Fibroblast of skin of right biceps (primary cell): ENCODE measurements at regions not wholly inside any gene's neighbourhood (a gene's known extent, or its start where the extent isn't known, plus 50 kb on each side); places are given as distances from the start of the nearest gene placed in this dataset.
"Not testable (repeated sequence)": the region's sequence is repeated elsewhere in the genome, so short reads cannot be mapped to it uniquely, and the experiment has no call there.

Experiments used
- DNase-seq: peaks from one replicate; pipeline ENCODE4 v3.0.0-alpha.2; 2013

DNA sequence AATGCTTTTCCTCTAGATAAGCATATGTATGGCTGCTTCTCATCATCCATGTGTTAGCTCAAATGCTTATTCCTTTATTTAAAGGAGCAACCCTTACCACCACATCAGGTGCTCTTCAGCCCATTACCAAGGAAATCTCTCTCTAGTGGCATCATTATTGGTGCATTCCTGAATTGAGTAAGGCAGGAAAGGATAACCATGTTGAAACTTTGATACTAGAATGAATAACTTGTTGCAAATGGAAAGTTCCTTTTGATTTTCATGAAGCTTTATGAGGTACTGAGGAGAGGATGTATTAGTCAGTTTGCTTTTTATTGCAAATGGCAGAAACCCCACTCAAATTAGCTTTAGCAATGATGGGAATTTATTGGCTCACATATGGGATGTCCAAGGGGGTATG, 212.3 kb upstream of the FGF13 start:
- DNase-seq, result no peak

DNA sequence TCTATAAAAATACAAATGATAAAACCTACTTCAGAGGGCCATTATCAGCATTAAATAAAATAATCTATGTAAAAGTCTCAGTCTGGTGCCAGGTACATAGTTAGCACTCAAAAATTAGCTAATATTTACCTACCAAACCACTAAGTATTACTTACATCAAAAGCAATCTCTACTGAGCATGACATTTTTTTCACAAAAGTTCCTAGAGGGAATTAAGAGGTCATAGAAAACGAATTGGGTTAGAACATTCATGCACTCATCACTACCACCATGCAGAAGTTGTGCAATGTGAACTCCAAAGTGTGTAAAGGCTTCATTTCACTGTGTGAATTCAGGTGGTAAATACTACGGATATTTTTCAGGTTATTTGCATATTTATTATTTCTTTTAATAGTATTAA, 209.5 kb upstream of the FGF13 start:
- no peak for DNase-seq

DNA sequence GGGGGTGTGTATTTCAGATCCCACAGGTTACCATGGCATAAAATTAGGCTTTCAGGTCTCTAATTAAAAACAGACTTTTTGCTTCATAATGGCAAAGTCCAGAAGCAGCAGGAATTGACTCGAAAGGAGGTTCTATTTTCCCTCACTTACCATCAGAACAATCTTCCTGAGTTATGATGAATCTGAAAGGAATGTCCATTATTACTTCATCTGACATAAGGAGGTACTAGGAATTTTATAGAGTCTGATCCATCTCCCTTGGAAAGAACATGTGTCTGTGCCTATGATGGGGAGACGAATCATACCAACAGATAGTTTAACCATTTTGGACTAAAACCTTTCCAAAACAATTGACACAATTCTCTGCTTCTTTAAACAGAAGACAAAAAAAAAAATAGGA, 206.3 kb upstream of the FGF13 start:
- peak; percentile 67 for DNase-seq

DNA sequence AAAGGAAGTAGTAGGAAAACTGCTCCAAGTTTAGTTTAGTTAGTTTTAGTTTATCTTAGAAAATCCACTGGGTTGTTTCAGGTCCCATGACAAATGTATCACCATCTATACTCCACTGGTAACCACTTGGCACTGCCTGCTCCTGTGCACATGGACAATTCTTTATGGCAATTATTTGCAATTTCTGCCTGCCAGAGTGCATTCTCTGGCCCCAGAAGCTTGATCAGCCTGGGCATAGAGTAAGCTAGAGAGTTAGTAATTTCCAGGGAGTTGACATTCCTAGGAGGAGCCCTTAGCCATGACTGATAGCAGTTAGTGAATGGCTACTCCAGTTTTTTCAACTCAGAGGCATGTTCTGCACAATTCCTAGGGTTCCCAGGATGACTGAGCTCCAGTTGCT, 203.2 kb upstream of the FGF13 start:
- DNase-seq, result no peak

DNA sequence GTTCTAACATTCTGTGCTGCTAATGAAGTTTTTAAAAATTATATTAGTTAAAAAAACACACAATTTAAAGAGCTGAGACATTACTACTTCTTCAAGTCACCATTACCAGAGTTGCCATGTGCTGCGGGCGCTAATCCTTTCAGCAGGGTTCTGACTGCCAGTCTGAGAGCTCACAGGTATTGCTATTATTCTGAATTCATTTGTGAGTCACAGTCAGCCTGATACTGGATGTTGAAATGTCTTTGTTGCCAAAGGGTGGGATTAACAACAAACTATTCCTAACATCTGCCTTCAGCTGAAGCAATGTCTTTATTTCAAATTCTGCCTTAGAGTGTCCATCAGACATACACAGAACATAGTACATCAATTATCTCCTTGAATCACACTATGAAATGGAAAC, 197.1 kb upstream of the FGF13 start:
- no peak for DNase-seq

DNA sequence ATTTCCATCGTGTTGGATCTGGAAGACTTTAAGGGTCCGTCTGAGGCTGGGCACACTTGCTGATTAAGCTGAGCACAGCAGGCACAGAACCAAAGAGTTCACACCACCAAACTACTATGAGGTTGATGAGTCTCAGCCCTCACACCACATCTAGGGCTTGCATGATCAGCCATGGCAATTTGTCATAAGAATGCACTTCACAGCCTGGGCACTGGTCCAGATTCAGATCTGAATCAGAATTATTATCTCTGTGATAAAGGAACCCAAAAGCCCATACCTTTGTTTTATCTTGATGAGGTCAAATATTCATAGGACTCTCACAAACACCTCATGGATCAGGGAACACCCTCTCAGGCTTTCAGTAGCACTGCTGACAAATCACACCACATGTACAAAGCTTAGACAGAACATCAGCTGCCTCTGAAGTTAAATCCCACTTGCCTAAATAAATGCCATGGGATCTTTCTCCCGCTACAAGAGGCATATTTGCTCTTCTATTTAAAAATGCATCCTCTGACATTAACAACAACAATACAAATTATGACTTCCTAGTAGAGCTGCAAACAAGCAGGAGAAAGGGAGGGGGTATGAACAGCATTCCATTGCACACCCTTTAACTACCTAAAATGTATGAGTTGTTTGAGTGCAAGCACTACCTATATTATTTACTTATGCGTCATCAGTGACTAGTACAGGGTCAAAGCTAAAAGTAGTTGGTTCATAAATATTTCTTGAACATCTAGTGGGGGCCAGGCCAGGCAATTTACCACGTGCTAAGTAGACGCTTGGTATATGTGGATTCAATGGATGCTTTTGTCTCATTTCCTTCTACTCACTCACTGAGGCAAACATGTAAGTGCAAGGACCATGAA, 186.3 kb upstream of the FGF13 start:
- DNase-seq, result peak; percentile 16

DNA sequence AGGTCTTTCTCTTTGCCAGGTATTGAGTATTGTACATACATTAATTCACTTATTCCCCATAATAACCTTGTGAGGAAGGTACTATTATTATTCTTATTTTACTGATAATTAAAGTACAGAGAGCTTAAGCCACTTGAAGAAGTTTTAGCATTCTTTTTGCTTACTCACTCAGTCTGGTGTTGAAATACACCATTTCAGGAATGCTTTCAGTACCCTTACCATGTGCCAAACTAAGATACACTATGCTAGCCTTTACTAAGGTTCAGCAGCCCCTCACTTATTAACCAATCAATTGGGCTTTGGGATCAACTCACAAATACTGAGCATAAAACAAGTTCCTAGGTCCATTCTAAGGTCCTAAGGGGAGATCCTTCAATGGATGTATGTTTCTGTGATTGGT, 179.0 kb upstream of the FGF13 start:
- no peak for DNase-seq

DNA sequence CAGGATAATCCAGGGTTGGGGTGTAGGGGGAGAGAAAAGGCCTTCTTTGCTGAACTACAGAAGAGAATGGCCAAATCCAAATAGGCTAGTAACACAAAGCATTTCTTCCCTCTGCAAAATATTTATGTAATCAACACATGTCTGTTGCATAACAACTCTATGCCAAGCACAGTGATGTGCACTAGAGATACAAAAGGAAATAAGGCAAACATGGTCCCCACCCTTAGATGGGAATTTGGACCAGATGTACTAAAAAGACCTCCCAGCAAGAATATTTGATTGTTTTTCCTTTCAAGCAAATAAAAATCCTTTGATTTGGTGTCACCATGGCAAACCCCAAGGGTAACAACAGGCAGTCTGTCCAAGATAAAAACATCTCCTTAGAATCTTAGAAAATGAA, 177.6 kb upstream of the FGF13 start:
- no peak for DNase-seq

DNA sequence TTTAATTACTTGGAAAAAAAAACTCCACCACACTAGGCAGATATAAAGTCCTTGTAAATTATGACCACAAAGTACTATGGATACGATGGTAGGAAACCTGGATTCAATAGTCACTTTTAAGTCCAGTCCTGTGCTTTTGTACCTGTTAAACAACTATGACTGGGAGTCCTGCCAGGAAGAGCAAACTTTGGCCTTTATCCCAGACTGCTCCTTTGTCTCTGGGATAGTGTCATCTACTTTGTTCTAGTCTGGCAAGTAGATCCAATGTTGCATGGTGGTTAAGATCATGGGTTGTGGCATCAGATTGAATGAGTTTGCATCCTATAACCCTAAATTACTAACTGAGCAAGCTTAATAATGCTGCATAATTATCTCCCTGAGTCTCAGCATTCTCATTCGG, 175.3 kb upstream of the FGF13 start:
- no peak for DNase-seq

DNA sequence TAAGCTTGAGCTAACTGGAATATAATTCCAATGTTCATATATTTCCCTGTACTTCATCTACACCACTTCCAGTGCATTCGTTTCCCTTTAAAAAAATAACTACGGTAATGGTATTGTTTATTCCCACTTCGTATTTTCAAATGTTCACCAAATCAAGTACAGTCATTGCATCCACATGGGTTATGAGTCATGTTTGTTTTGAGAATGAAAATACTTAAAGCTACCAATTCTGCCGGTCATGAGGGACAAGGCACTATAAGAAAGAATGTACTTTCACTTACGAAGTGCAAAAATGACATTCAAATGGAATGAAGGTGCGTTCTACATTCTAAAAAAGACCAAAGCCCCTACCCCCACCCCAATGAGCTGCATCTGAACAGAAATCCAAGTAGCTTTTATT, 174.4 kb upstream of the FGF13 start:
- peak; percentile 4 for DNase-seq

DNA sequence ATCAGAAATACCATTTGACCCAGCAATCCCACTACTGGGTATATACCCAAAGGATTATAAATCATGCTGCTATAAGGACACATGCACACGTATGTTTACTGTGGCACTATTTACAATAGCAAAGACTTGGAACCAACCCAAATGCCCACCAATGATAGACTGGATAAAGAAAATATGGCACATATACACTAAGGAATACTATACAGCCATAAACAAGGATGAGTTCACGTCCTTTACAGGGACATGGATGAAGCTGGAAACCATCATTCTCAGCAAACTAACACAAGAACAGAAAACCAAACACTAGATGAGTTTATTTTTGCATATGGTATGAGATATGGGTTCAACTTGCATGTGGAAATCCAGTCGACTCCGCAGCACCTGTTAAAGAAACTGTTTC, 168.8 kb upstream of the FGF13 start:
- DNase-seq, result not testable (repeated sequence)

DNA sequence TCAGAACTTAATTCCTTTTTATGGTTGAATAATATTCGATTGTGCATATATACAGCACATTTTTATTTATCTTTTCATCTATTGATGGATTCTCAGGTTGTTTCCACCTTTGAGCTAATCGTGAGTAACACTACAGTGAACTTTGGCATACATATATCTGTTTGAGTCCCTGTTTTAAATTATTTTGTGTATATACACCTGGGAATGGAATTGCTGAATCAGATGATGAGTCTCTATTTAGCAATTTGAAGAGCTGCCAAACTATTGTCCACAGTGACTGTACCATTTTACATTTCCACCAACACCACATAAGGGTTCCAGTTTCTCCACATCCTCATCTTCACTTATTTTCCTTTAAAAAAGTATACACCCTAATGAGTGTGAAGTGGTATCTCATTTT, 166.2 kb upstream of the FGF13 start:
- DNase-seq, result peak; percentile 36

DNA sequence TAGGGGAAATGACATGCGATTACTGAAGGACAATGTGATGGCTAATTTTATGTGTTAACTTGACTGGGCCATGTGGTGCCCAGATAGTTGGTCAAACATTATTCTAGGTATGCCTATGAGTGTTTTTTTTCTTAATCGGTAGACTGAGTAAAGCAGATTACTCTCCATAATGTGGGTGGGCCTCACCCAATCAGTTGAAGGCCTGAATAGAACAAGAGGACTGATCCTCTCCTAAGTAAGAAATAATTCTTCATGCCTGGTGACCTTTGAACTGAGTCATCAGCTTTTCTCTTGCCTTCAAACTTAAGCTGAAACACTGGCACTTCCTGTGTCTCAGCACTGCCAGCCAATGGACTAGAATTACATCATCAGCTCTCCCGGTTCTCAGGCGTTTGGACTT, 164.0 kb upstream of the FGF13 start:
- DNase-seq, result no peak

DNA sequence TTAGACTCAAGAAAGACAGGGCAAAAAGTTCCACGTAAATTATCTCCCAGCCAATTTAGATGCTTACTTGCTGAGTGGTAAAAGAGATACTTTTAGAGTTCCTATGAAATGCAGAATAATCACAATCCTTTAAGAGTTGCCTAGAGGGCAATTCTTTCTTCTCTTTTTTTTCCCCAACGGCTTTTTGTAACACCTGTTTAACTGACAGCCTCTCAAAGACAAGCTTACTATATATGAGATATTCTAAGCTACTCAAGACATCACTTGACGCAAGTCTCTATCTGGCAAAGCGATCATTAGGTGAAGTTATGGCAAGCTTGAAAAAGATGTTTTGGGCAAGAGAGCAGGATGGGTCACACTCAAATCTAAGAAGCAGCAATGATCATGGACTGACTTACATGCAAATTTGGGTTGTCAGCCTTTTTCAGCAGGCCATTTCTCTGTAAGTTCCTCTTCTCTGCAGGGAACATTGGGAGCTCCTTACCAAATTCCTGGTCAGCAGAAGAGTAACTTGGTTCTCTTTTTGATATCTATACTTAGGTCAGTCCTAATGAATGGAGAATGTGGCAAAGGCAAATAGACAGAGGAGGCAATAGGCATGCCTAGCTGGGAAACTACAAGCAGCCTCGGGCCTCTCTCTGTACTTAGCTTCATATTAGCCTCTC, 162.9 kb upstream of the FGF13 start:
- no peak for DNase-seq

DNA sequence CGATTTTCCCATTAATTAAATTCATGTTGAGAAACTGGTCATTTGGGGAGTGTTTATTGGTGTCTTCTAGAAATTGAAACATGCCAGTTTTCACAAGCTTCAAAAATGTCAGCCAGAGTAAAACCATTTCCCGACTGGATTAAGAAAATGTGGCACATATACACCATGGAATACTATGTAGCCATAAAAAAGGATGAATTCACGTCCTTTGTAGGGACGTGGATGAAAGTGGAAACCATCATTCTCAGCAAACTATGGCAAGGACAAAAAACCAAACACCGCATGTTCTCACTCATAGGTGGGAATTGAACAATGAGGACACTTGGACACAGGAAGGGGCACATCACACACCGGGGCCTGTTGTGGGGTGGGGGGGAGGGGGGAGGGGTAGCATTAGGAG, 162.1 kb upstream of the FGF13 start:
- DNase-seq, result not testable (repeated sequence)

DNA sequence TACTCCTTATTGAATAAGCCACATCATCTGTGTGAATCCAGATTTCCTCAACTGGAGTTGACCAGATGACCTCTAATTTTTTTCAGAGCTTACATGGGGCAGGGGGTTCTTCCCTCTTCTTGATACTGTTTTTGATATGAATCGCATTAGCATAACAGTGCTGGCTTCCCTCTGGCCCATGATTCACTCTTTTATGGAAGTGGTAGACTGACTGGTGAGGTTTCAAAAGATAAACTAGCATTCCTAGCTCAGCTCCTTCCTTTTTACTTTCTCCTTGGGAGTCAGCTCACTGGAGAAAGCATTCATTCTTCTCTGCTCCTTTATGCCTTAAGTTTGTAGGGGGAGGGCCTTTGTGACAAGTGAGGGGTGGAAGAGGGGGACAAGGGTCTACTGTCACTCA, 161.0 kb upstream of the FGF13 start:
- DNase-seq, result peak; percentile 1

DNA sequence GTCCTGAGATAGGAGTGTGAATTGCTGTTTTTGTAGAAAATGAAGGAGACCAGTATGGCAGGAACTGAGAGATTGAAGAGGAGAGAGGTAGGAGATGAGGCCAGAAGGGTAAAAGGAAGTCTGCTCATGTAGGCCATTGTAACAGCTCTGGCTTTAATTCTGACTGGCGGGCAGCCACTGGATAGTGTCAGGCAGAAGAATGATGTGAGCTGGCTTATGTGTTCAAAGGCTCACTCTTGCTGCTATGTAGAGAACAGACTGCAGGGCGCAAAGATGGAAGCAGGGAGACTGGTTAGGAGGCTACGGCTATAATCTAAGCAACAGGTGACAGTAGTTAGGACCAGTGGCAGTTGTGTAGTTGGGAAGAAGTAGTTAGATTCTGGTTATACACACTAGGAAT, 160.2 kb upstream of the FGF13 start:
- DNase-seq, result no peak

DNA sequence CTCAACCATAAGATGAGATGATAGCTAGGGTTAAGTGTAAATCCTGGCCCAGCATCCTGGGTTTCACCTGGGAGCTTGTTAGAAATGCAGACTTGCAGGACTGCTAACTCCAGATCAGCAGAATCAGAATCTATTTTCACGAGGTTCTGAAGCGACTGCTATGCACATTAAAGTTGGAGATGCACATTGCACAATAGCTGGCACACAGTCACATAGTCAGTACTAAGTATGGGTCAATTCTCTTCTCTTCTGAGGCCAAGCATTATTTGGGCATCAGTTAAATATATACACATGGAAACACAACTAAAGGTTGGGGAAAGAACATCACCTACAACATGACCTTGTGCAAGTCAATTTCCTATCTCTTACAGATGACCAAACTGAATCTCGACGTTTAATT, 155.1 kb upstream of the FGF13 start:
- DNase-seq, result no peak

DNA sequence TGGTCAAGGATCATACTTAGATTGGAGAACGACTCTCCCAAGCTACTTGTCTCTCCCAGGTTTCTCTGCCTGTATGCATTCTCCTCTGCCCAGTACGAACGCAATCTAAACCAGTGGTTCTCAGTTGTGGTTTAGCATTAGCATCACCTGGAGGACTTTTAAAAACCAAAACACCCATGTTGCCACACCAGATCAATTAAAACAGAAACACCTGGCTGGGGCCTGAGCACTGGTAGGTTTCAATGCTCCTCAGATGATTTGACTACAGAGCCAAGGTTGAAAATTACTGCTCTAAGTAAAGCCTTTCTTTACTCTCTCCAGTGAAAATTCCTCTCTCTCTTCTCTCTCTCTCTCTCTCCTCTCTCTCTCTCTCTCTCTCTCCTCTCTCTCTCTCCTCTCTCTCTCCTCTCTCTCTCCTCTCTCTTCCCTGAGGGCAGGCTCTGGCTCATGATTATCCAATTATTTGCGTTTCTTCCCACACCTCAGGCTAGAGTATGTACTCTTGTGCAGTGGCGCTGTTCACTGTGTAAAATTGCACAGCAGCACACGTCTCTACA, 153.7 kb upstream of the FGF13 start:
- no peak for DNase-seq

DNA sequence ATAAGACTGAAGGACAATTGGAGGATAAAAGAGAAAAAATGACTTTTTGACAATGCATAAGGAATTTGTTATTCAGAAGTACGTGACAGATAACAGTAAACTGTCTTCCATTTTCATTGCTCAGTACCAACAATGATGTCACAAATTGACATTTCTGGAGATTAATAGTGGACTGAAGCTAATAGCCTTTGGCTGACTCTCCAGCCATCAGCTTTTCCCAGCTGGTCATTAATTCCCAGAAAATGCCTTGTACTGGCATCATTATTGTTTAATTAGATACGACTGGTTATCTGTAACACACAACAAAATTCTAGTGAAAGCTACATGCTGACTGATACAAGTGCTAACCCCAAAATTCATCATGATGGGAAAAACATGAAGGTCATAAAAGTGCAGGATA, 147.9 kb upstream of the FGF13 start:
- DNase-seq, result peak; percentile 11

DNA sequence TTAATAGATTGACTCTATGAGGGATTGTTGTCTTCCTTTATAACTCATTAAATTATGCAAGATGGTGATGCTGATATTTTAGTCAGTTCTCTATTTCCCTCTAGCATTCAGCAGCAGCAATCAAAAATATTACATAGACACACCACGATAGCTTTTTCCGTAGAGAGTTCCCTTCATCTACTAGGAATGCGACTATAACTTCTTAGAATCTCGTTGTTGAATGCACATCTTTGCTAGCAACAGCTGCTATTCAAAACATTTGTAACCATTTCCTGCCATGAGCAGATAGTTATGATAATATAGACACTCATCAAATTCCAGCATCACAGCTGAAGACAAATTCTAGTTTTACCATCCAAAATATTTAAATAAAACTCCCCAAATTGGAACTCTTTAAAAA, 147.4 kb upstream of the FGF13 start:
- DNase-seq, result peak; percentile 54

DNA sequence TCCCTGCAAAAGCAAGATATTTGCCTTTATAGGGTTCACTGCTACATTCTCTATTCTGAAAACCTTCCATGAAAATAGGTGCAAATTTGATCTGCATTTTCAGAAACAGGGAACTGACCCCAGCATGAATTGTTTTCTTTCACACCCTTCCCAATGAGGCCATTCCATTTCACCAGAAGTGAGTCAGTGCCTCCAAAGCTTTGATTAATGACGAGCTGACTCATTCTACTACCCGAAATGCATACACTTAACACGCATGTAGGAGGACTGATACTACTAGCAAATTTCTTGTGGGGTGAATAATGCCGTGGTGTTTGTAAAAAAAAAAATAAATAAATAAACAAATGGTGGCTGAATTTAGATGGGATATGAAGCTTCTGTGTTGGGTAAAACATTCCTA, 146.9 kb upstream of the FGF13 start:
- DNase-seq, result peak; percentile 78

DNA sequence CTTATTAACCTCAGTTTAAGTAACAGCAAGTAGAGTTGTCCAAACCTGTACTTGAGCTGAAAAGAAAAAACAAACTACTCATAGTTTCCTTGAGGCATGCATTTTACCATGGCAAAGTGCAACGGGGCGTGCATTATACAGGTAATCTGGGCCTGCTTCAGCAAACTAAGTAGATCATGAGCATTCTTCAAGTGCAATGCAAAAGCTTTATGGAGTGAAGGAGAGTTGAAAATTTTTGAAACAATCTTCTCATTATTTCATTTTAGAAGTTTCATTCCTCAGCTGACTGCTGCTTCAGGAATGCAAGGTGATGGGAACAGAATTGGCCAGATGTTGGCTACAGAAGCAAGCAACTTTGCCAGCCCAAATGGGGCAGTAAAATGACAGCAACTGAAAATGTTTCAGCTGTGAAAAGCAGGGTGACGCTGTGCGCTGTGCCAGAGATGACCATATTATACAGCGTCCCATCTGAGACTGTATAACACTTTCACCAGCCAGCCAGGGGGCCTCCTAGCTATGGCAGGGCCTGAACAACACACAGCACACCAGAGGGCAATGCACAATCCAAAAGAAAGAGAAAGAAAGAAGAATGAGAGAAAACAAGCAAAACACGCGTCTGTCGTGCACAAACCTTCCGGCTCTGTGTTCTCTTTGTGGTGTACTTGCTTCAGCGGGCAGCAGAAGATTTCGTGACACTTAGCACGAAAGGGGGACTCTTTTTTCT, 145.5 kb upstream of the FGF13 start:
- DNase-seq, result no peak

DNA sequence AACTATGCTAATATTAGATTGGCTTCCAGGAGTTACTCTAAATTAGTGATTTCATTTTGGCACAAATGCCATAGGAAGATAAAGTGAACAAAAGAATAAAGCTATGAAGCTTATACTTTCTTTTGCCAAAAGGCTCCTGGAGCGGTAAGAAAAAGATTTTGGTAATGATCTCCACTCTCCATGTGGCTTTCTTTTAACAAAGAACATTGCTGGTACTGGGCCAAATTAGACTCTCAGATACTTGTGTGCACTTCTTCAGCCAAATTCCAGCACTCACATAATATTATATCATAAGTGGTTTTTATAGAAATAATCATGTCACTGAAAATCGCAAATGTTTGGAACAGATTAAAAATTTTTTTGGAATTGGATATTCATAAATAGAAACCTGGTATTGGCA, 142.4 kb upstream of the FGF13 start:
- no peak for DNase-seq
